Natural killer cell (primary cell): ENCODE measurements at regions not wholly inside any gene's neighbourhood (a gene's known extent, or its start where the extent isn't known, plus 50 kb on each side); places are given as distances from the start of the nearest gene placed in this dataset.

Source experiments
- ATAC-seq, 3 donors: fragments of 150-1000 bp in 2 of 3; fragments of 200-7000 bp in 1 of 3; cut with Tn5 transposase; 1 replicate in 1 of 3; 2 replicates in 2 of 3; pipeline ENCODE4 v1.10.0; 2021; ENCODE audit warnings: mild to moderate bottlenecking in 2 of 3, moderate library complexity in 2 of 3
- DNase-seq, 2 donors: peaks; one replicate each; pipeline versions ENCODE4 v3.0.0 to v3.0.0-alpha.2; 2013 to 2021; ENCODE audit warnings: mixed read lengths in 1 of 2
- H3K27ac ChIP-seq: one replicate; pipeline ENCODE4 v1.5.1; 2013; ENCODE audit warnings: mild to moderate bottlenecking, low read length
- H3K27me3 ChIP-seq: one replicate; pipeline ENCODE4 v1.6.1; 2013; ENCODE audit warnings: low read length; ENCODE audit not compliant: control insufficient read depth, insufficient read depth
- H3K36me3 ChIP-seq: one replicate; pipeline ENCODE4 v1.6.1; 2013; ENCODE audit warnings: low read length; ENCODE audit not compliant: control insufficient read depth, insufficient read depth
- H3K4me1 ChIP-seq: one replicate; pipeline ENCODE4 v1.6.1; 2013; ENCODE audit warnings: low read length; ENCODE audit not compliant: control insufficient read depth, insufficient read depth
- H3K4me3 ChIP-seq: one replicate; pipeline ENCODE4 v1.5.1; 2013; ENCODE audit warnings: low read length
- H3K9me3 ChIP-seq: one replicate; pipeline ENCODE4 v1.6.1; 2013; ENCODE audit warnings: low read length; ENCODE audit not compliant: control insufficient read depth, insufficient read depth
- H3K27ac Mint-ChIP-seq, 2 donors: one replicate each; pipeline ENCODE4 v1.8.0; 2022; ENCODE audit warnings: mild to moderate bottlenecking in 2 of 2, mixed read lengths in 2 of 2, moderate library complexity in 1 of 2
- H3K27me3 Mint-ChIP-seq, 2 donors: one replicate each; pipeline ENCODE4 v1.8.0; 2022; ENCODE audit warnings: low read depth in 2 of 2, mixed read lengths in 2 of 2
- H3K36me3 Mint-ChIP-seq: one replicate; pipeline ENCODE4 v1.8.0; 2022; ENCODE audit warnings: mixed read lengths
- H3K4me1 Mint-ChIP-seq, 2 donors: one replicate each; pipeline ENCODE4 v1.8.0; 2022; ENCODE audit warnings: mixed read lengths in 2 of 2
- H3K4me3 Mint-ChIP-seq: one replicate; pipeline ENCODE4 v1.8.0; 2022; ENCODE audit warnings: mild to moderate bottlenecking, moderate library complexity, mixed read lengths
- H3K9me3 Mint-ChIP-seq, 2 donors: one replicate each; pipeline ENCODE4 v1.8.0; 2022; ENCODE audit warnings: mixed read lengths in 2 of 2
- WGBS: methylation state at CpG from one replicate; pipeline ENCODE4 v1.1.7; 2013; ENCODE audit warnings: missing lambda C conversion rate; ENCODE audit not compliant: insufficient coverage; 5-methylcytosine and 5-hydroxymethylcytosine counted together
- intact Hi-C: fragments of 100-400 bp; cut with micrococcal nuclease; formaldehyde crosslinking; loops from one replicate; pipeline ENCODE4 v1.14.2; 2022
- TF ChIP-seq, protein P1 (sequence below): fragments of 200-600 bp; IDR thresholded peaks from one replicate; pipeline ENCODE4 v1.8.0; 2022; ENCODE audit warnings: antibody characterized with exemption

DNA sequence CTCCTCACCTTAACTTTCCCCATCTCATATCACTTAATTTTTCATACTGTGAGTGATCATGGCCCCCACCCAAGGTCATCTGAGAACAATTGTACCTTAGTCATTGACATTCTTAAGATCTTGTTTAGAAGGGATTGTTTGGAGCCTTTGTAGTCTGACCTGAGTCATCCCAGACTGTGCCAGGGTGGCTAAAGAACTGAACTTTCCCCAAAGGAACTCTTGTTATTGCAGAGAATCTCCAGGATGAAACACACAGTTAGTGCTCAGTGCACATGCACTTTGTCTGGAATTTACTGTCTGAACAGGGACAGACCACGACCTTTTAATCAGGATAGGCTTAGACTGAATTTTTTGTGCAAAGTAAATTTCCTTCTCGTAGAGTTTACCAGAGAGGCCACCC is 112.6 kb upstream of the CCN2 start:
- H3K27me3 Mint-ChIP-seq = no peaks in the 10 kb centered on the region
- H3K36me3 Mint-ChIP-seq = no peaks in the 10 kb centered on the region
- Histone ChIP-seq H3K9me3 (no peaks in the 10 kb centered on the region), H3K4me1 (no peaks in the 10 kb centered on the region), H3K27ac (no peak overlapping the region), H3K27me3 (no peaks in the 10 kb centered on the region), H3K4me3 (no peak overlapping the region), H3K36me3 (no peaks in the 10 kb centered on the region)
- no peak overlapping the region for H3K4me3 Mint-ChIP-seq
- TF ChIP-seq, protein P1, sequence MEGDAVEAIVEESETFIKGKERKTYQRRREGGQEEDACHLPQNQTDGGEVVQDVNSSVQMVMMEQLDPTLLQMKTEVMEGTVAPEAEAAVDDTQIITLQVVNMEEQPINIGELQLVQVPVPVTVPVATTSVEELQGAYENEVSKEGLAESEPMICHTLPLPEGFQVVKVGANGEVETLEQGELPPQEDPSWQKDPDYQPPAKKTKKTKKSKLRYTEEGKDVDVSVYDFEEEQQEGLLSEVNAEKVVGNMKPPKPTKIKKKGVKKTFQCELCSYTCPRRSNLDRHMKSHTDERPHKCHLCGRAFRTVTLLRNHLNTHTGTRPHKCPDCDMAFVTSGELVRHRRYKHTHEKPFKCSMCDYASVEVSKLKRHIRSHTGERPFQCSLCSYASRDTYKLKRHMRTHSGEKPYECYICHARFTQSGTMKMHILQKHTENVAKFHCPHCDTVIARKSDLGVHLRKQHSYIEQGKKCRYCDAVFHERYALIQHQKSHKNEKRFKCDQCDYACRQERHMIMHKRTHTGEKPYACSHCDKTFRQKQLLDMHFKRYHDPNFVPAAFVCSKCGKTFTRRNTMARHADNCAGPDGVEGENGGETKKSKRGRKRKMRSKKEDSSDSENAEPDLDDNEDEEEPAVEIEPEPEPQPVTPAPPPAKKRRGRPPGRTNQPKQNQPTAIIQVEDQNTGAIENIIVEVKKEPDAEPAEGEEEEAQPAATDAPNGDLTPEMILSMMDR = no peak
- H3K27ac Mint-ChIP-seq = no peak overlapping the region
- ATAC-seq (no peak), DNase-seq (no peak)
- intact Hi-C loops = no loop called here
- no peaks in the 10 kb centered on the region for H3K4me1 Mint-ChIP-seq
- H3K9me3 Mint-ChIP-seq = peaks cover 3% of the 10 kb centered on the region in 2 donors
- 63% methylated on average over 2 of the region's 2 CpGs for WGBS

DNA sequence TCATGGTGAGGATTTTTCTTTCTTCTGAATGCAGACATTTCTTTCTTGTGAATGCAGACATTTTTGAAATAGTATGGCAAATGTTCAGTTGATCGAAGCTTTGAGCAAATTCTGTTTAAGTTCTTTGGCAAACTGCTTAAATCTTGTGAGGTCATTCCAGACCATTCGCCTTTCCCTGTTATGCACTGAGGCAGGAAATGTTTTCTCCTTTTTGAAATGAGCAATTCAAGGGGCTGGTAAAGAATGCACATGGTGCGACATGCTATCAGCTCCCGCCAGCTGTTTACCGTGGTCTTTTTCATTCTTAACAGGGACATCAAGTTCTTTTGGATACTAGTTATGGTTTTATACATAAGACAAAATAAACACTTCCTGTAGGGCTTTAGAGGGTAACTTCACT is 112.0 kb upstream of the CCN2 start:
- Mint-ChIP-seq H3K4me1 (no peaks in the 10 kb centered on the region), H3K27me3 (no peaks in the 10 kb centered on the region), H3K27ac (no peak overlapping the region), H3K4me3 (no peak overlapping the region), H3K36me3 (no peaks in the 10 kb centered on the region), H3K9me3 (peaks cover 3% of the 10 kb centered on the region in 2 donors)
- ATAC-seq (no peak), DNase-seq (no peak)
- WGBS = 88% methylated on average over 5 of the region's 5 CpGs
- Histone ChIP-seq H3K27ac (no peak overlapping the region), H3K4me3 (no peak overlapping the region), H3K27me3 (no peaks in the 10 kb centered on the region), H3K9me3 (no peaks in the 10 kb centered on the region), H3K36me3 (no peaks in the 10 kb centered on the region), H3K4me1 (no peaks in the 10 kb centered on the region)
- intact Hi-C loops = no loop called here
- TF ChIP-seq, protein P1 = no peak

DNA sequence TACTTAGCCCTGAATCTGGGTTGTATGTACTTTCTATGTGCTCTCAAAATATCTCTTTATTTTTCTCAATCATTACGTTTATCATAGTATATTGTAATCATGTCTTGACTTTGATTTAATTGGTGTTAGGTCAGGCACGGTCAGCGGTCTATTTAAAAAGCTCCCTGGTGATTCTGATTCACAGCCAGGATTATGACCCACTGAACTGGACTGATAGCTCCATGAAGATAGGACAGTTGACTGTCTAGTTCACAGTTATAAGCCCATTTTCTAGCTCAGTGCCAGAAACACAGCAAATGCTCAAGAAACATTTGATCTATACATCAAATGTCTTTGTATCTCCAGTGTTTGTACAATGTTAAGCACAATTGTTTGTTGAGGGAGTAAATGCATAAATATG is 111.5 kb upstream of the CCN2 start:
- Mint-ChIP-seq H3K4me3 (no peak overlapping the region), H3K4me1 (no peaks in the 10 kb centered on the region), H3K27me3 (no peaks in the 10 kb centered on the region), H3K36me3 (no peaks in the 10 kb centered on the region), H3K9me3 (peaks cover 3% of the 10 kb centered on the region in 2 donors), H3K27ac (no peak overlapping the region)
- no peaks in the 10 kb centered on the region for H3K27me3 ChIP-seq
- TF ChIP-seq, protein P1 = no peak
- no peaks in the 10 kb centered on the region for H3K9me3 ChIP-seq
- DNase-seq (no peak), ATAC-seq (no peak)
- no peak overlapping the region for H3K27ac ChIP-seq
- intact Hi-C loops = no loop called here
- no peaks in the 10 kb centered on the region for H3K4me1 ChIP-seq
- no peak overlapping the region for H3K4me3 ChIP-seq
- WGBS = 74% methylated on average over 2 of the region's 3 CpGs
- no peaks in the 10 kb centered on the region for H3K36me3 ChIP-seq

DNA sequence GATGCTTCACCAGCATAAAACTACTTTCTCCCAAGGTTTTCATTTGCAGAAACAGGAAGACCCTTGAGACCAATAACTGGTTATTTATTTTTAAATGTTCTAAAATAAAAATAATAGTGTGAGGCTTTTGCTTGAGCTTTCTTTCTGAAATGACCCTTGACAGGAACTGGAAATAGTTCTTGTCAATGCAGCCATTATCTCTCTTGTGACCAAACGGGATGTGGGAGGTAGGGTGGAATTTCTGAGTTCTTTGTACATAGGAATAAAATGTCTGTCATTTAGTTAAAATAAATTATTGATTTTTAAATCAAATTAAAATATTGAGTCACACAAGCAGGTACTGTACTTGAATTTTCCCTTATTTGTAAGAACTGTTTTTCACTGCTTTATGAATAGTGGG is 110.2 kb upstream of the CCN2 start:
- Mint-ChIP-seq H3K36me3 (no peaks in the 10 kb centered on the region), H3K9me3 (peaks cover 7% of the 10 kb centered on the region in 2 donors), H3K4me3 (no peak overlapping the region), H3K27ac (no peak overlapping the region), H3K27me3 (no peaks in the 10 kb centered on the region), H3K4me1 (no peaks in the 10 kb centered on the region)
- no peaks in the 10 kb centered on the region for H3K9me3 ChIP-seq
- no peak overlapping the region for H3K27ac ChIP-seq
- TF ChIP-seq, protein P1 = no peak
- no peaks in the 10 kb centered on the region for H3K36me3 ChIP-seq
- DNase-seq (no peak), ATAC-seq (no peak)
- H3K4me1 ChIP-seq = no peaks in the 10 kb centered on the region
- intact Hi-C loops = no loop called here
- H3K27me3 ChIP-seq = no peaks in the 10 kb centered on the region
- H3K4me3 ChIP-seq = no peak overlapping the region
- WGBS = 83% methylated on average over 1 of the region's 1 CpG
